ENCODE measurements at regions not wholly inside any gene's neighbourhood (a gene's known extent, or its start where the extent isn't known, plus 50 kb on each side); places are given as distances from the start of the nearest gene placed in this dataset.

GRCh38 chr15:39079296-39079847 lies 501.5 kb upstream of the THBS1 start:
- TF ChIP-seq CTCF (IDR thresholded peaks at IDR 0.05; ENCODE audit: low read length), result no peak
- no peak for TF ChIP-seq EZH2 (IDR thresholded peaks at IDR 0.05; ENCODE audit: borderline replicate concordance, low read length)
